Calu3 (cell line): ENCODE measurements at regions not wholly inside any gene's neighbourhood (a gene's known extent, or its start where the extent isn't known, plus 50 kb on each side); places are given as distances from the start of the nearest gene placed in this dataset.

ENCODE experiments used
- BruUV-seq: library from RNA; stranded (reverse); fragments of 400-500 nt; replicated peaks from 2 replicates; lab custom pipeline; 2021; lab: Mats Ljungman, UMichigan
- CTCF ChIA-PET: fragments of 300-600 bp; sonication (Branson Sonifier 250); formaldehyde crosslinking; loops from one replicate; lab custom pipeline; 2022; ENCODE audit warnings: antibody characterized with exemption; lab: Charles Lee
- DNase-seq: peaks from one replicate; pipeline ENCODE4 v3.0.0; 2022
- H3K27ac Mint-ChIP-seq: one replicate; pipeline ENCODE4 v1.8.0; 2022; ENCODE audit warnings: mixed read lengths; ENCODE audit not compliant: unreplicated experiment
- H3K27me3 Mint-ChIP-seq: one replicate; pipeline ENCODE4 v1.8.0; 2022; ENCODE audit warnings: mixed read lengths; ENCODE audit not compliant: unreplicated experiment
- H3K36me3 Mint-ChIP-seq: one replicate; pipeline ENCODE4 v1.8.0; 2022; ENCODE audit warnings: mild to moderate bottlenecking, moderate library complexity, mixed read lengths; ENCODE audit not compliant: insufficient read depth, unreplicated experiment
- H3K4me1 Mint-ChIP-seq: one replicate; pipeline ENCODE4 v1.8.0; 2022; ENCODE audit warnings: mild to moderate bottlenecking, low read depth, mixed read lengths; ENCODE audit not compliant: unreplicated experiment
- H3K4me3 Mint-ChIP-seq: one replicate; pipeline ENCODE4 v1.8.0; 2022; ENCODE audit warnings: mild to moderate bottlenecking, low read depth, moderate library complexity, mixed read lengths; ENCODE audit not compliant: unreplicated experiment
- H3K9me3 Mint-ChIP-seq: one replicate; pipeline ENCODE4 v1.8.0; 2022; ENCODE audit warnings: low read depth, mixed read lengths; ENCODE audit not compliant: unreplicated experiment
- intact Hi-C: fragments of 100-400 bp; cut with micrococcal nuclease; formaldehyde crosslinking; loops from one replicate; pipeline ENCODE4 v1.10.0; 2022; ENCODE audit not compliant: unreplicated experiment
- TF ChIP-seq, protein P1 (sequence below): fragments of 200-600 bp; IDR thresholded peaks from one replicate; pipeline ENCODE4 v1.8.0; 2022; ENCODE audit warnings: antibody characterized with exemption; ENCODE audit not compliant: unreplicated experiment

DNA sequence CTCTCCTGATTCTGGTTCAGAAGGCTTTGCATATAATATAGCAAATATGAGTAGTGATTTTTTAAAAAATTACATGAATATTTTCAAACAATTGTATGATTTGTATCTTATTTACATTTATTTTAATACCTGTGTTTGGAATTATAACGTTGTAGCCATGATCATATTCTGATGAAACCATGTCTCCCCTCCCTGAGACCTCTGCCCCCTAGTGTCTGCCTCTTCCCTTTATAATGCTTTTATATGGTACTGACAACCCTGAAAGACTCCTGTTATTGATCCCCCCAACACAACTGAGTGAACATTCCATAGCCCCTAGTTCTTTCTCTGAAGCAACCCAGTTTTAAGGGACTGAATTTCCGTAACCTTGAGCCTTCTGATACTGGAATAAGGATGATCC lies 187.4 kb downstream of the SOX3 start:
- H3K36me3 Mint-ChIP-seq = no peaks in the 10 kb centered on the region
- DNase-seq = no peak
- intact Hi-C loops = no loop called here

DNA sequence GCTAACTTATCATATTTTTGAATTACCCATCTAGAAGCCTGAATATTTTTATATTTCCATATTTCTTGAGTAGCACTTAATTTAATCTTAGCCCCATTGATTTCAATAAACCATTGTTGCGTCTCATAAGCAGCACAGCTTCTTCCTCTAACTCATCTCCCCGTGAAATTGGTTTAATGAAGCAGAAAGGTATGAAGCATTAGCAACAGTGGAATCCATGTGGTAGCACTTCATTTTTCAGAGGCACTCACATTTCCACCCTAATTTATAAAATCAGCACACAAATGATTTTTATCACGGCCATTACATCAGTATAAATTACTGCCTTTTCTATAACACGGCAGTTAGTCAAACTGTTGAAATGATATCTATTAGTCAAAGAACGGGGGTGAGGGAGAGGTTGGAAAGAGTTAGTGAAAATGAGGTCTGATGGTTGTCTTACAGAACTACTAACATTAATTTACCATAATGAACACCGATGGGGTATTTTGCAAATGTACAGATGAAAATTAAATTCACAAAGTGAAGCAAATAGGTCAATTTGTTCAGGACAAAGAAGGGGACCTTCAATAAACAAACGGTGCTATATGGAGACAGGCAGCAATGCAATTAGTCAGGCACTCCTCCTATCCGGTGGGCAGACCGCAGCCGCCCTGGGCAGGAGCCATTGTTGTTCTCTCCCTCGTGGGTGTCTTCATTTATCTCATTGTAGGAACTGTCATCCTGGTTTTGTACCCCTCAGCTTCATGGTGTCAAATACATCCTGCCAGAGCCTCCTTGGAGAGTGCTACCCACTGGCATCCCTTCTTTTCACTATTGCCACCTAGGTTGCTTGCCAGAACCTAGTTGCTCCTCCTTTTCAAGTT lies 205.7 kb downstream of the SOX3 start:
- no TSS peak for BruUV-seq
- DNase-seq = no peak
- Mint-ChIP-seq H3K4me1 (no peaks in the 10 kb centered on the region), H3K27ac (no peak overlapping the region), H3K27me3 (no peaks in the 10 kb centered on the region), H3K36me3 (peaks cover 5% of the 10 kb centered on the region), H3K9me3 (peaks cover 15% of the 10 kb centered on the region), H3K4me3 (no peak overlapping the region)
- TF ChIP-seq, protein P1, sequence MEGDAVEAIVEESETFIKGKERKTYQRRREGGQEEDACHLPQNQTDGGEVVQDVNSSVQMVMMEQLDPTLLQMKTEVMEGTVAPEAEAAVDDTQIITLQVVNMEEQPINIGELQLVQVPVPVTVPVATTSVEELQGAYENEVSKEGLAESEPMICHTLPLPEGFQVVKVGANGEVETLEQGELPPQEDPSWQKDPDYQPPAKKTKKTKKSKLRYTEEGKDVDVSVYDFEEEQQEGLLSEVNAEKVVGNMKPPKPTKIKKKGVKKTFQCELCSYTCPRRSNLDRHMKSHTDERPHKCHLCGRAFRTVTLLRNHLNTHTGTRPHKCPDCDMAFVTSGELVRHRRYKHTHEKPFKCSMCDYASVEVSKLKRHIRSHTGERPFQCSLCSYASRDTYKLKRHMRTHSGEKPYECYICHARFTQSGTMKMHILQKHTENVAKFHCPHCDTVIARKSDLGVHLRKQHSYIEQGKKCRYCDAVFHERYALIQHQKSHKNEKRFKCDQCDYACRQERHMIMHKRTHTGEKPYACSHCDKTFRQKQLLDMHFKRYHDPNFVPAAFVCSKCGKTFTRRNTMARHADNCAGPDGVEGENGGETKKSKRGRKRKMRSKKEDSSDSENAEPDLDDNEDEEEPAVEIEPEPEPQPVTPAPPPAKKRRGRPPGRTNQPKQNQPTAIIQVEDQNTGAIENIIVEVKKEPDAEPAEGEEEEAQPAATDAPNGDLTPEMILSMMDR = no peak
- intact Hi-C loops = no loop called here
- CTCF ChIA-PET = no interaction called here

More for the DNA sequence above, 187.4 kb downstream of the SOX3 start:
- CTCF ChIA-PET = no interaction called here
- H3K27me3 Mint-ChIP-seq = no peaks in the 10 kb centered on the region
- no TSS peak for BruUV-seq
- TF ChIP-seq, protein P1 = no peak
- H3K27ac Mint-ChIP-seq = no peak overlapping the region
- no peaks in the 10 kb centered on the region for H3K4me1 Mint-ChIP-seq
- no peak overlapping the region for H3K4me3 Mint-ChIP-seq
- H3K9me3 Mint-ChIP-seq = peaks cover 19% of the 10 kb centered on the region

DNA sequence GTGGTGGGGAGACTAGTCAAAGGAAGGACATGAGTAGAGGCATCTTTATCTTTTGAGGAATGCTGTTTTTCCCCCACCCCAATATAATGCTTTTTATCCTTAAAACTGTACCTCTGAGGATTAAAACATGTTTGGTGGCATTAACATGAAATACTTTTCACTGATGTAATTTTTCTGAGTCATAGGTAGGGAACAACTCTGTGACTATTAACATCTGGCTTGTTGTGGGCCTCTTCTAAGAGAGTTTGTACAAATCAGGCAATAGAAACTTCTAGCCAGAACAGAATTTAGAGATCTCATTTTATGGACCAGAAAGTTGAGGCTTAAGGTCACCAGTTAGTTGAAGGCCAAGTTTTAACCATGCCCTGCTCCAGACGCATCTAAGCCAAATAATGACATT lies 207.6 kb downstream of the SOX3 start:
- no peaks in the 10 kb centered on the region for H3K27me3 Mint-ChIP-seq
- peaks cover 12% of the 10 kb centered on the region for H3K9me3 Mint-ChIP-seq
- CTCF ChIA-PET = no interaction called here
- TF ChIP-seq, protein P1 = no peak
- no TSS peak for BruUV-seq
- H3K27ac Mint-ChIP-seq = no peak overlapping the region
- no peak for DNase-seq
- intact Hi-C loops = no loop called here
- no peaks in the 10 kb centered on the region for H3K4me1 Mint-ChIP-seq
- H3K4me3 Mint-ChIP-seq = no peak overlapping the region
- H3K36me3 Mint-ChIP-seq = peaks cover 5% of the 10 kb centered on the region

DNA sequence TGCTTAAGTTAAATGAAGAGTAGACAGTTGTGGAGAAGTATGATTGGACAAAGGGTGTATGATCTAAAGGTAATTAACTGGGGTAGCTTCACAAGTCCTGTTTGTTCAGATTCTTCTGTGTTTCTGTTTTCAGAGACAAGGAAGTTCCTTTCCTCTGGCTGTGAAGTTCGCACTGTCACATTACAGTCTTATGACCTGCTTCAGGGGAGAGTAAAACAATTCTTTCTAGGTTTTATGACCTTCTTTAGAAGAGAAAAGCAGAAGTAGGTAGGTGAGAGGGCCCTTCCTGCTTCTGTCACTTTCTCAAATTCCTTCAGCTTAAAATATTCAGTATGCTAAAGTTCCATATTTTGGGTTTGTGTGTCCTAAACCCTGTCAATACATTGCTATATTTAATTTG lies 211.9 kb downstream of the SOX3 start:
- Mint-ChIP-seq H3K27ac (no peak overlapping the region), H3K27me3 (no peaks in the 10 kb centered on the region), H3K4me1 (no peaks in the 10 kb centered on the region), H3K9me3 (peaks cover 15% of the 10 kb centered on the region), H3K4me3 (no peak overlapping the region), H3K36me3 (no peaks in the 10 kb centered on the region)
- DNase-seq = no peak
- CTCF ChIA-PET = no interaction called here
- TF ChIP-seq, protein P1 = no peak
- BruUV-seq = no TSS peak
- intact Hi-C loops = no loop called here
